ENCODE measurements at regions not wholly inside any gene's neighbourhood (a gene's known extent, or its start where the extent isn't known, plus 50 kb on each side); places are given as distances from the start of the nearest gene placed in this dataset.

DNA sequence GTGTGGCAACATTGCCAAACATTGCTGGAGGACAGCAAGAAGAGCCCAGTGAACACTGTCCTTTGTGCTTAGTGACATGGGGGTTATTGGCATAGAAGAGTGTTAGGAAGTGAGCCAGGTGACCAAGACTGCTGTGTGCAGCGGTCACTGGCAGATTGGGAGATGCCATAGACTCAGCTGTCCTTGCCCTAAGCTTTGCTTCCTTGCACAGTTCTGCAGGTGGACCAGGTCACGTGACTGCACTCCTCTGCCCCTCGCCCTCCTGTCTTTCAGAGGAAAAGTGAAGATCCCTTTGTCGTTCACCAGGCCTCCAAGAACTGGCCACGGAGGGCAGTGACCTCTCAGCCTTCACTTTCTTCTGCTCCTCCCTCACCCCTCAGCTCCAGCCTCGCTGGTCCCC is 215.6 kb upstream of the SMIM21 start:
- no peak for TF ChIP-seq HDGF (IDR thresholded peaks at IDR 0.05; ENCODE audit: borderline replicate concordance)
- TF ChIP-seq, protein P1, sequence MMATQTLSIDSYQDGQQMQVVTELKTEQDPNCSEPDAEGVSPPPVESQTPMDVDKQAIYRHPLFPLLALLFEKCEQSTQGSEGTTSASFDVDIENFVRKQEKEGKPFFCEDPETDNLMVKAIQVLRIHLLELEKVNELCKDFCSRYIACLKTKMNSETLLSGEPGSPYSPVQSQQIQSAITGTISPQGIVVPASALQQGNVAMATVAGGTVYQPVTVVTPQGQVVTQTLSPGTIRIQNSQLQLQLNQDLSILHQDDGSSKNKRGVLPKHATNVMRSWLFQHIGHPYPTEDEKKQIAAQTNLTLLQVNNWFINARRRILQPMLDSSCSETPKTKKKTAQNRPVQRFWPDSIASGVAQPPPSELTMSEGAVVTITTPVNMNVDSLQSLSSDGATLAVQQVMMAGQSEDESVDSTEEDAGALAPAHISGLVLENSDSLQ (IDR thresholded peaks at IDR 0.05): no peak
- no peak for TF ChIP-seq FOXM1 (IDR thresholded peaks at IDR 0.05; ENCODE audit: borderline replicate concordance)
- no peak for TF ChIP-seq FOXK2 (IDR thresholded peaks at IDR 0.05)
- TF ChIP-seq ARNT (IDR thresholded peaks at IDR 0.05): no peak
- TF ChIP-seq BHLHE40 (IDR thresholded peaks at IDR 0.05; ENCODE audit: borderline replicate concordance): no peak
- no peak for TF ChIP-seq SUZ12 (IDR thresholded peaks at IDR 0.05)
